H7 (cell line): ENCODE measurements at regions not wholly inside any gene's neighbourhood (a gene's known extent, or its start where the extent isn't known, plus 50 kb on each side); places are given as distances from the start of the nearest gene placed in this dataset.

Source experiments
- DNase-seq: peaks from one replicate; pipeline ENCODE4 v3.0.0; 2012
- H3K27me3 ChIP-seq: 2 replicates; pipeline ENCODE4 v1.6.0; 2011; ENCODE audit warnings: mild to moderate bottlenecking, low read length; ENCODE audit not compliant: control insufficient read depth, insufficient read depth
- H3K36me3 ChIP-seq: replicated peaks from 2 replicates; pipeline ENCODE4 v1.5.1; 2011; ENCODE audit warnings: low read length; ENCODE audit not compliant: control insufficient read depth, insufficient read depth
- H3K4me3 ChIP-seq: 2 replicates; pipeline ENCODE4 v1.5.1; 2011; ENCODE audit warnings: low read depth, mild to moderate bottlenecking, control low read depth, low read length, moderate library complexity; ENCODE audit not compliant: insufficient read depth

- no peak for DNase-seq
- Histone ChIP-seq H3K4me3 (no peak overlapping the region), H3K36me3 (no peaks in the 10 kb centered on the region; the same call in none of the 2 replicates), H3K27me3 (no peaks in the 10 kb centered on the region)
Measured at GRCh38 chr14:71722885-71723284, 209.3 kb upstream of the RGS6 start.

GRCh38 chr14:71725922-71726579, 206.2 kb upstream of the RGS6 start:
- DNase-seq, result no peak
- peaks cover 3% of the 10 kb centered on the region for H3K36me3 ChIP-seq
- H3K4me3 ChIP-seq, result no peak overlapping the region
- H3K27me3 ChIP-seq, result no peaks in the 10 kb centered on the region

GRCh38 chr14:71726580-71727021, 205.6 kb upstream of the RGS6 start:
- Histone ChIP-seq H3K27me3 (no peaks in the 10 kb centered on the region), H3K4me3 (no peak overlapping the region), H3K36me3 (peaks cover 3% of the 10 kb centered on the region)
- DNase-seq, result no peak

GRCh38 chr14:71728386-71728785, 203.8 kb upstream of the RGS6 start:
- H3K36me3 ChIP-seq, result peaks cover 4% of the 10 kb centered on the region
- DNase-seq, result no peak

GRCh38 chr14:71729596-71729995, 202.6 kb upstream of the RGS6 start:
- Histone ChIP-seq H3K27me3 (no peaks in the 10 kb centered on the region), H3K4me3 (no peak overlapping the region), H3K36me3 (peaks cover 9% of the 10 kb centered on the region)
- DNase-seq, result no peak

More at GRCh38 chr14:71728386-71728785, 203.8 kb upstream of the RGS6 start:
- Histone ChIP-seq H3K4me3 (no peak overlapping the region), H3K27me3 (no peaks in the 10 kb centered on the region)

GRCh38 chr14:71730471-71730870, 201.8 kb upstream of the RGS6 start:
- peaks cover 12% of the 10 kb centered on the region for H3K36me3 ChIP-seq
- no peaks in the 10 kb centered on the region for H3K27me3 ChIP-seq
- DNase-seq, result no peak
- H3K4me3 ChIP-seq, result no peak overlapping the region

GRCh38 chr14:71731096-71731495, 201.1 kb upstream of the RGS6 start:
- no peaks in the 10 kb centered on the region for H3K27me3 ChIP-seq
- H3K36me3 ChIP-seq, result peaks cover 14% of the 10 kb centered on the region

GRCh38 chr14:71733210-71733883, 198.9 kb upstream of the RGS6 start:
- H3K36me3 ChIP-seq, result peaks cover 14% of the 10 kb centered on the region
- no peak for DNase-seq
- H3K4me3 ChIP-seq, result no peak overlapping the region
- no peaks in the 10 kb centered on the region for H3K27me3 ChIP-seq

More at GRCh38 chr14:71731096-71731495, 201.1 kb upstream of the RGS6 start:
- DNase-seq, result no peak
- H3K4me3 ChIP-seq, result no peak overlapping the region

GRCh38 chr14:71734076-71734475, 198.2 kb upstream of the RGS6 start:
- DNase-seq, result no peak
- H3K4me3 ChIP-seq, result no peak overlapping the region
- peaks cover 16% of the 10 kb centered on the region for H3K36me3 ChIP-seq
- no peaks in the 10 kb centered on the region for H3K27me3 ChIP-seq

GRCh38 chr14:71734885-71735284, 197.3 kb upstream of the RGS6 start:
- Histone ChIP-seq H3K27me3 (no peaks in the 10 kb centered on the region), H3K36me3 (peaks cover 16% of the 10 kb centered on the region), H3K4me3 (no peak overlapping the region)
- no peak for DNase-seq

GRCh38 chr14:71737760-71738159, 194.5 kb upstream of the RGS6 start:
- peaks cover 13% of the 10 kb centered on the region for H3K36me3 ChIP-seq
- no peak for DNase-seq
- H3K27me3 ChIP-seq, result no peaks in the 10 kb centered on the region
- H3K4me3 ChIP-seq, result no peak overlapping the region

- Histone ChIP-seq H3K36me3 (peaks cover 7% of the 10 kb centered on the region), H3K4me3 (no peak overlapping the region), H3K27me3 (no peaks in the 10 kb centered on the region)
- peak; percentile 30 for DNase-seq
Measured at GRCh38 chr14:71739273-71739990, 192.8 kb upstream of the RGS6 start.

- peaks cover 2% of the 10 kb centered on the region; the same call in 1 of the 2 replicates for H3K36me3 ChIP-seq
- H3K27me3 ChIP-seq, result no peaks in the 10 kb centered on the region
- H3K4me3 ChIP-seq, result no peak overlapping the region
- DNase-seq, result no peak
Measured at GRCh38 chr14:71741241-71741640, 191.0 kb upstream of the RGS6 start.

GRCh38 chr14:71742485-71742884, 189.7 kb upstream of the RGS6 start:
- DNase-seq, result no peak
- no peaks in the 10 kb centered on the region for H3K27me3 ChIP-seq
- H3K4me3 ChIP-seq, result no peak overlapping the region
- peaks cover 2% of the 10 kb centered on the region; the same call in 1 of the 2 replicates for H3K36me3 ChIP-seq

- no peak for DNase-seq
- Histone ChIP-seq H3K36me3 (no peaks in the 10 kb centered on the region), H3K27me3 (no peaks in the 10 kb centered on the region), H3K4me3 (no peak overlapping the region)
Measured at GRCh38 chr14:71745072-71745471, 187.2 kb upstream of the RGS6 start.
